ENCODE measurements at regions not wholly inside any gene's neighbourhood (a gene's known extent, or its start where the extent isn't known, plus 50 kb on each side); places are given as distances from the start of the nearest gene placed in this dataset.

- Mint-ChIP-seq H3K4me1 (peaks cover 6% of the 10 kb centered on the region), H3K27ac (ENCODE audit: unreplicated experiment) (no peak overlapping the region), H3K4me3 (no peak overlapping the region), H3K36me3 (ENCODE audit: low read depth) (no peaks in the 10 kb centered on the region), H3K9me3 (no peaks in the 10 kb centered on the region), H3K27me3 (ENCODE audit: low read depth) (no peaks in the 10 kb centered on the region)
- DNase-seq (ENCODE audit: low read depth, low spot score): no peak
- no peak for TF ChIP-seq CTCF (conservative IDR thresholded peaks at IDR 0.05)
Measured at GRCh38 chr14:92263681-92264080, 59.3 kb upstream of the SLC24A4 start.

- Mint-ChIP-seq H3K4me1 (peaks cover 6% of the 10 kb centered on the region), H3K4me3 (no peak overlapping the region), H3K27ac (ENCODE audit: unreplicated experiment) (no peak overlapping the region), H3K9me3 (peaks cover 1% of the 10 kb centered on the region), H3K27me3 (ENCODE audit: low read depth) (peaks cover 1% of the 10 kb centered on the region), H3K36me3 (ENCODE audit: low read depth) (no peaks in the 10 kb centered on the region)
- TF ChIP-seq CTCF (conservative IDR thresholded peaks at IDR 0.05): no peak
- no peak for DNase-seq (ENCODE audit: low read depth, low spot score)
Measured at GRCh38 chr14:92264195-92264594, 58.8 kb upstream of the SLC24A4 start.

- no peak for DNase-seq (ENCODE audit: low read depth, low spot score)
- peaks cover 17% of the 10 kb centered on the region for H3K27me3 Mint-ChIP-seq (ENCODE audit: low read depth)
- TF ChIP-seq CTCF (conservative IDR thresholded peaks at IDR 0.05): no peak
- no peak overlapping the region for H3K4me3 Mint-ChIP-seq
- no peaks in the 10 kb centered on the region for H3K36me3 Mint-ChIP-seq (ENCODE audit: low read depth)
- H3K4me1 Mint-ChIP-seq: no peaks in the 10 kb centered on the region
- H3K9me3 Mint-ChIP-seq: peaks cover 6% of the 10 kb centered on the region
- no peak overlapping the region for H3K27ac Mint-ChIP-seq (ENCODE audit: unreplicated experiment)
Measured at GRCh38 chr14:92266216-92266615, 56.7 kb upstream of the SLC24A4 start.

All from neural crest cell (in vitro differentiated cells).